Hepatic stellate cell (primary cell): ENCODE measurements at regions not wholly inside any gene's neighbourhood (a gene's known extent, or its start where the extent isn't known, plus 50 kb on each side); places are given as distances from the start of the nearest gene placed in this dataset.
"Not testable (repeated sequence)": the region's sequence is repeated elsewhere in the genome, so short reads cannot be mapped to it uniquely, and the experiment has no call there.

Experiments used
- DNase-seq: peaks from one replicate; pipeline ENCODE4 v3.0.0; 2011; ENCODE audit warnings: low spot score

- no peak for DNase-seq
These were observed 353.1 kb upstream of the IRX2 start for GRCh38 chr5:3104429-3105060.

GRCh38 chr5:3103262-3103811 is 351.9 kb upstream of the IRX2 start:
- DNase-seq, result no peak

GRCh38 chr5:3102531-3102930 is 351.1 kb upstream of the IRX2 start:
- no peak for DNase-seq

- no peak for DNase-seq
These were observed 350.1 kb upstream of the IRX2 start for GRCh38 chr5:3101561-3101960.

- DNase-seq, result no peak
These were observed 349.6 kb upstream of the IRX2 start for GRCh38 chr5:3100921-3101551.

- DNase-seq, result no peak
These were observed 348.5 kb upstream of the IRX2 start for GRCh38 chr5:3099954-3100353.

GRCh38 chr5:3099526-3099925 is 348.0 kb upstream of the IRX2 start:
- no peak for DNase-seq

GRCh38 chr5:3098821-3099220 is 347.3 kb upstream of the IRX2 start:
- DNase-seq, result no peak

GRCh38 chr5:3092664-3093063 is 341.2 kb upstream of the IRX2 start:
- no peak for DNase-seq

GRCh38 chr5:3092211-3092610 is 340.7 kb upstream of the IRX2 start:
- no peak for DNase-seq

GRCh38 chr5:3091040-3091774 is 339.7 kb upstream of the IRX2 start:
- DNase-seq, result no peak

GRCh38 chr5:3090305-3090704 is 338.8 kb upstream of the IRX2 start:
- DNase-seq, result not testable (repeated sequence)

- no peak for DNase-seq
These were observed 328.9 kb upstream of the IRX2 start for GRCh38 chr5:3080366-3080765.

- DNase-seq, result no peak
These were observed 326.2 kb upstream of the IRX2 start for GRCh38 chr5:3077684-3078083.

- no peak for DNase-seq
These were observed 323.8 kb upstream of the IRX2 start for GRCh38 chr5:3075309-3075708.

- DNase-seq, result no peak
These were observed 316.9 kb upstream of the IRX2 start for GRCh38 chr5:3068401-3068800.

GRCh38 chr5:3060283-3060682 is 308.8 kb upstream of the IRX2 start:
- DNase-seq, result no peak

- no peak for DNase-seq
These were observed 308.0 kb upstream of the IRX2 start for GRCh38 chr5:3059488-3059887.

- no peak for DNase-seq
These were observed 307.5 kb upstream of the IRX2 start for GRCh38 chr5:3058942-3059341.

- no peak for DNase-seq
These were observed 305.4 kb upstream of the IRX2 start for GRCh38 chr5:3056866-3057265.

GRCh38 chr5:3051400-3051799 is 299.9 kb upstream of the IRX2 start:
- no peak for DNase-seq

GRCh38 chr5:3050863-3051262 is 299.4 kb upstream of the IRX2 start:
- no peak for DNase-seq

GRCh38 chr5:3049261-3049660 is 297.8 kb upstream of the IRX2 start:
- DNase-seq, result no peak
